PC-3 (cell line): ENCODE measurements at regions not wholly inside any gene's neighbourhood (a gene's known extent, or its start where the extent isn't known, plus 50 kb on each side); places are given as distances from the start of the nearest gene placed in this dataset.
A peak's percentile ranks its signal among the peaks of the same experiment; 100 is the strongest.

ENCODE experiments used
- ATAC-seq: fragments of 200-7000 bp; cut with Tn5 transposase; 2 replicates; pipeline ENCODE4 v1.9.1; 2020; ENCODE audit warnings: mild to moderate bottlenecking, moderate library complexity
- BruUV-seq: library from RNA; stranded (reverse); fragments of 400-500 nt; replicated peaks from 2 replicates; lab custom pipeline; 2021; lab: Mats Ljungman, UMichigan
- CTCF ChIA-PET: fragments of 300-600 bp; sonication (Branson Sonifier 250); formaldehyde crosslinking; loops from one replicate; lab custom pipeline; 2022; ENCODE audit warnings: antibody characterized with exemption; lab: Charles Lee
- POLR2A ChIA-PET: fragments of 300-600 bp; sonication (Branson Sonifier 250); formaldehyde crosslinking; loops from one replicate; lab custom pipeline; 2022; ENCODE audit warnings: antibody characterized with exemption; ENCODE audit not compliant: unreplicated experiment; lab: Charles Lee
- DNase-seq: peaks from one replicate; pipeline ENCODE4 v3.0.0-alpha.2; 2015
- H2AFZ ChIP-seq: fragments of 300-600 bp; sonication (generic); 2 replicates; pipeline ENCODE4 v1.6.0; 2016; ENCODE audit warnings: antibody characterized with exemption, low read length
- H3F3A ChIP-seq: fragments of 300-600 bp; sonication (generic); one replicate; pipeline ENCODE4 v1.6.0; 2017; ENCODE audit warnings: antibody characterized with exemption, low read length, control low read depth, mild to moderate bottlenecking; ENCODE audit not compliant: unreplicated experiment
- H3K27ac ChIP-seq: fragments of 300-600 bp; sonication (generic); 2 replicates; pipeline ENCODE4 v1.5.1; 2016; ENCODE audit warnings: mild to moderate bottlenecking, low read length
- H3K27me3 ChIP-seq: fragments of 300-600 bp; sonication (generic); 2 replicates; pipeline ENCODE4 v1.6.1; 2016; ENCODE audit warnings: low read length, mixed read lengths
- H3K36me3 ChIP-seq: fragments of 300-600 bp; sonication (generic); 2 replicates; pipeline ENCODE4 v1.6.1; 2016; ENCODE audit warnings: low read depth, mixed run types, low read length, mixed read lengths
- H3K4me1 ChIP-seq: fragments of 300-600 bp; sonication (generic); 2 replicates; pipeline ENCODE4 v1.5.1; 2016; ENCODE audit warnings: low read length; ENCODE audit not compliant: insufficient read depth
- H3K4me2 ChIP-seq: fragments of 300-600 bp; sonication (generic); 2 replicates; pipeline ENCODE4 v1.6.0; 2016; ENCODE audit warnings: low read length
- H3K4me3 ChIP-seq: fragments of 300-600 bp; sonication (generic); 2 replicates; pipeline ENCODE4 v1.5.1; 2016; ENCODE audit warnings: mild to moderate bottlenecking, low read length, mixed read lengths
- H3K79me2 ChIP-seq: fragments of 300-600 bp; sonication (generic); 2 replicates; pipeline ENCODE4 v1.6.1; 2017; ENCODE audit warnings: low read length, mixed read lengths
- H3K9ac ChIP-seq: fragments of 300-600 bp; sonication (generic); 2 replicates; pipeline ENCODE4 v1.6.0; 2016; ENCODE audit warnings: mild to moderate bottlenecking, low read length
- H3K9me2 ChIP-seq: fragments of 300-600 bp; sonication (generic); replicated peaks from 2 replicates; pipeline ENCODE4 v1.6.1; 2016; ENCODE audit warnings: mixed run types, low read length, mixed read lengths
- H3K9me3 ChIP-seq: fragments of 300-600 bp; sonication (generic); 2 replicates; pipeline ENCODE4 v1.6.1; 2016; ENCODE audit warnings: low read length, mixed read lengths
- H4K20me1 ChIP-seq: fragments of 300-600 bp; sonication (generic); 2 replicates; pipeline ENCODE4 v1.6.1; 2016; ENCODE audit warnings: low read length, mixed read lengths
- CTCF ChIP-seq: fragments of 300-600 bp; sonication (generic); conservative IDR thresholded peaks from 2 replicates; pipeline ENCODE4 v1.5.1; 2017; ENCODE audit warnings: antibody characterized with exemption, low read depth, mild to moderate bottlenecking, low read length
- EZH2 ChIP-seq: fragments of 300-600 bp; sonication (generic); IDR thresholded peaks from one replicate; pipeline ENCODE4 v1.6.1; 2017; ENCODE audit warnings: antibody characterized with exemption, mild to moderate bottlenecking, low read length; ENCODE audit not compliant: unreplicated experiment
- EZH2phosphoT487 ChIP-seq: fragments of 300-600 bp; sonication (generic); IDR thresholded peaks from 2 replicates; pipeline ENCODE4 v1.6.1; 2018; ENCODE audit warnings: mild to moderate bottlenecking, antibody characterized with exemption, low read length, borderline replicate concordance
- intact Hi-C: fragments of 100-400 bp; cut with micrococcal nuclease; formaldehyde crosslinking; loops from 2 replicates; pipeline ENCODE4 v1.9.0; 2023

- peak; percentile 95 for DNase-seq
- TF ChIP-seq EZH2phosphoT487: no peak
- no peak for TF ChIP-seq EZH2
- TF ChIP-seq CTCF: no peak
- no peaks in the 10 kb centered on the region for H4K20me1 ChIP-seq
- H3K4me1 ChIP-seq: peaks cover 57% of the 10 kb centered on the region
- CTCF ChIA-PET: no interaction called here
- H3F3A ChIP-seq: peaks cover 5% of the 10 kb centered on the region
- no peak overlapping the region for H3K4me3 ChIP-seq
- no peaks in the 10 kb centered on the region for H3K36me3 ChIP-seq
- peak overlapping the region; percentile 44 for H3K4me2 ChIP-seq
- no peaks in the 10 kb centered on the region for H3K79me2 ChIP-seq
- POLR2A ChIA-PET: no interaction called here
- no peaks in the 10 kb centered on the region for H3K9me2 ChIP-seq
- no peaks in the 10 kb centered on the region for H3K27me3 ChIP-seq
- no TSS peak for BruUV-seq
- peak overlapping the region; percentile 70 for H3K27ac ChIP-seq
- peak; percentile 73 for ATAC-seq
- H3K9ac ChIP-seq: peak overlapping the region; percentile 21; the same call in 1 of the 2 replicates
- H3K9me3 ChIP-seq: no peaks in the 10 kb centered on the region
- H2AFZ ChIP-seq: peak overlapping the region; percentile 10; the same call in 1 of the 2 replicates
- intact Hi-C loops: loop anchor here (1.0 kb wide), 1 partner anchor 43 kb away; no protein-coding TSS in a partner anchor
These were observed 68.4 kb downstream of the MCFD2 start for GRCh38 chr2:46847185-46847710.

- no TSS peak for BruUV-seq
- no peak overlapping the region; the same call in 1 of the 2 replicates for H3K9ac ChIP-seq
- no peaks in the 10 kb centered on the region for H3K9me2 ChIP-seq
- H3K4me1 ChIP-seq: peaks cover 56% of the 10 kb centered on the region
- ATAC-seq (no peak), DNase-seq (no peak)
- H3F3A ChIP-seq: peaks cover 5% of the 10 kb centered on the region
- H4K20me1 ChIP-seq: no peaks in the 10 kb centered on the region
- peak overlapping the region; percentile 70 for H3K27ac ChIP-seq
- intact Hi-C loops: no loop called here
- ChIA-PET CTCF (no interaction called here), POLR2A (no interaction called here)
- no peak overlapping the region for H2AFZ ChIP-seq
- peak overlapping the region; percentile 37 for H3K4me2 ChIP-seq
- H3K36me3 ChIP-seq: no peaks in the 10 kb centered on the region
- no peak overlapping the region for H3K4me3 ChIP-seq
- H3K79me2 ChIP-seq: no peaks in the 10 kb centered on the region
- H3K27me3 ChIP-seq: no peaks in the 10 kb centered on the region
- no peaks in the 10 kb centered on the region for H3K9me3 ChIP-seq
- TF ChIP-seq EZH2: no peak
These were observed 69.1 kb downstream of the MCFD2 start for GRCh38 chr2:46846536-46846935.

GRCh38 chr2:46845542-46846486 lies 69.8 kb downstream of the MCFD2 start:
- Histone ChIP-seq H3K4me2 (no peak overlapping the region), H3K4me3 (no peak overlapping the region), H3K36me3 (no peaks in the 10 kb centered on the region), H3K9me2 (no peaks in the 10 kb centered on the region), H3F3A (peaks cover 5% of the 10 kb centered on the region), H2AFZ (no peak overlapping the region), H3K9ac (no peak overlapping the region), H3K4me1 (peaks cover 49% of the 10 kb centered on the region), H3K27ac (no peak overlapping the region), H3K27me3 (no peaks in the 10 kb centered on the region), H3K79me2 (no peaks in the 10 kb centered on the region), H3K9me3 (no peaks in the 10 kb centered on the region), H4K20me1 (no peaks in the 10 kb centered on the region)
- BruUV-seq: no TSS peak
- TF ChIP-seq EZH2 (no peak), CTCF (no peak), EZH2phosphoT487 (no peak)
- CTCF ChIA-PET: no interaction called here
- POLR2A ChIA-PET: interaction anchor here (0.5 kb wide), 1 partner anchor 45 kb away, joined by 3 read pairs; no protein-coding TSS in a partner anchor
- intact Hi-C loops: no loop called here
- ATAC-seq: no peak
- DNase-seq: no peak
